ENCODE measurements at regions not wholly inside any gene's neighbourhood (a gene's known extent, or its start where the extent isn't known, plus 50 kb on each side); places are given as distances from the start of the nearest gene placed in this dataset.

DNA sequence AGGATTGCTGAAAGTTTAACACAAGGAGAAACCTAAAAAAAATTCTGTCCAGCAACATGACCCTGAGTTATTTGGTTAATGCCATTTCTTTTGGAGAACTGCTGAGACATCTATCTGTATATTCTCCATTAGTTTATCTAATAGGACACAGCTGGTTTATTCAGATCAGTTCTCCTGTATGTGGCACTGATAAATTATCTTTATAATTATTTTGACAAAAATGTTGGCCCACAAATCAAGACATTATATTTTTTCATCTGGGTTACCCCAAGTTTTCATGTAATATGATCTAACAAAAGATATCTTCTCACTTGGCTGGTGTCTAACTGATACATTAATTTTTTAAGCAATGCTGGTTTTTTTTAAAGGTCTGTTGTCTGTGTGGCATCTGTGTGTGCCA lies 231.4 kb downstream of the KLF12 start:
- TF ChIP-seq CTCF (IDR thresholded peaks at IDR 0.05; ENCODE audit: control insufficient read depth, insufficient read depth, low read depth, low read length, missing control alignments) = no peak
- no peak overlapping the region for H3K4me3 ChIP-seq (ENCODE audit: control insufficient read depth, low read depth, low read length)
- no peak for DNase-seq (ENCODE audit: low read depth)

- DNase-seq (ENCODE audit: low read depth) = no peak
- TF ChIP-seq CTCF (IDR thresholded peaks at IDR 0.05; ENCODE audit: control insufficient read depth, insufficient read depth, low read depth, low read length, missing control alignments) = no peak
- H3K4me3 ChIP-seq (ENCODE audit: control insufficient read depth, low read depth, low read length) = no peak overlapping the region
Measured at GRCh38 chr13:73902296-73902695, 231.9 kb downstream of the KLF12 start.

DNA sequence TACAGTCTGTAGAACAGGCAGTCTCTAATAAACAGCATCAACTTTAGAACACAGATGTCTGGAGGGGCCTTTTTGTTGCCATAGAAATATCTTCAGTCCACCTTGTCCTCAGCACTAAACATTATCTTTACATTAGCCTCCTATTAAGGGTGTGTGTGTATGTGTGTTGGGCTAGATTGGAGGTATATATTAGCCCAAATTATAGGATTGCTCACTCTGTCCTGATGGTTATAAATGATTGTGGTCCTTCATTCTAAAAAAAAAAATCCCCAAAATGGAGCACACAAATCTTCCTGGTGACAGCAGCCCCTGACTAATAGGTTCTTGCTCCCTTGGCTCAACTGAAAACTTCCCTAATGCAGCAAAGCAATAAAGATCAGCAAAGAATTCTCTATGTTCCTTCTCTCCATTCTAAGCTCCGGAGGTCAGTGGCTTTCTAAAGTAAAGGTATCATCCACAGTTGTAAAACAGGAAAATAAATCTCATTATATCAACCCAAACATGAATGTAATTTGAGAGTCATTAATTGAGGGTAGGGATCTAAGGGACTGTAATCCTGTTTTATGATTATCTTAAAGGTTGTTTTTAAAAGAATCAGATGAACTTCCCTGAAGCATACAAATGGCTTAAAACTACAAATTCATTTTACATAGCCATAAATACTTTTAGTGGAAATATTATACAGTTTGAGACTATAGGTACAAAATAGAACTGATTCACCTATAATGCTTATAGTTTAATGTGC lies 232.7 kb downstream of the KLF12 start:
- no peak overlapping the region for H3K4me3 ChIP-seq (ENCODE audit: control insufficient read depth, low read depth, low read length)
- no peak for TF ChIP-seq CTCF (IDR thresholded peaks at IDR 0.05; ENCODE audit: control insufficient read depth, insufficient read depth, low read depth, low read length, missing control alignments)
- DNase-seq (ENCODE audit: low read depth) = no peak

- no peak for DNase-seq (ENCODE audit: low read depth)
- no peak for TF ChIP-seq CTCF (IDR thresholded peaks at IDR 0.05; ENCODE audit: control insufficient read depth, insufficient read depth, low read depth, low read length, missing control alignments)
Measured at GRCh38 chr13:73900591-73900990, 233.6 kb downstream of the KLF12 start.

GRCh38 chr13:73898899-73899298 lies 235.3 kb downstream of the KLF12 start:
- no peak overlapping the region for H3K4me3 ChIP-seq (ENCODE audit: control insufficient read depth, low read depth, low read length)
- DNase-seq (ENCODE audit: low read depth) = no peak
- TF ChIP-seq CTCF (IDR thresholded peaks at IDR 0.05; ENCODE audit: control insufficient read depth, insufficient read depth, low read depth, low read length, missing control alignments) = no peak

More at GRCh38 chr13:73900591-73900990, 233.6 kb downstream of the KLF12 start:
- no peak overlapping the region for H3K4me3 ChIP-seq (ENCODE audit: control insufficient read depth, low read depth, low read length)

GRCh38 chr13:73898276-73898675 lies 235.9 kb downstream of the KLF12 start:
- TF ChIP-seq CTCF (IDR thresholded peaks at IDR 0.05; ENCODE audit: control insufficient read depth, insufficient read depth, low read depth, low read length, missing control alignments) = no peak
- no peak overlapping the region for H3K4me3 ChIP-seq (ENCODE audit: control insufficient read depth, low read depth, low read length)
- DNase-seq (ENCODE audit: low read depth) = peak; percentile 59
